Keratinocyte (primary cell): ENCODE measurements at regions not wholly inside any gene's neighbourhood (a gene's known extent, or its start where the extent isn't known, plus 50 kb on each side); places are given as distances from the start of the nearest gene placed in this dataset.
A peak's percentile ranks its signal among the peaks of the same experiment; 100 is the strongest.

Experiments
- DNase-seq: peaks from one replicate; pipeline ENCODE4 v3.0.0-alpha.2; 2011; ENCODE audit warnings: low read depth, missing footprints, low spot score
- FAIRE-seq: peaks from 2 replicates; lab custom pipeline; 2011; peaks lifted over from hg19 to GRCh38; lab: Jason Lieb, UNC
- H2AFZ ChIP-seq: 2 replicates; pipeline ENCODE4 v1.6.0; 2012; ENCODE audit warnings: low read length, control low read depth, inconsistent platforms; ENCODE audit not compliant: control insufficient read depth
- H3K27ac ChIP-seq: 2 replicates; pipeline ENCODE4 v1.5.1; 2011; ENCODE audit warnings: low read length; ENCODE audit not compliant: control insufficient read depth, insufficient read depth
- H3K27me3 ChIP-seq: 3 replicates; pipeline ENCODE4 v1.6.0; 2011; ENCODE audit warnings: low read length; ENCODE audit not compliant: control insufficient read depth, insufficient read depth; ENCODE audit errors: extremely low read depth
- H3K36me3 ChIP-seq, 2 experiments: 2 replicates in 1 of 2; 3 replicates in 1 of 2; pipeline ENCODE4 v1.5.1; 2011; ENCODE audit warnings: low read length in 2 of 2, mild to moderate bottlenecking in 1 of 2; ENCODE audit not compliant: control insufficient read depth in 2 of 2, insufficient read depth in 2 of 2; ENCODE audit errors: extremely low read depth in 1 of 2
- H3K4me1 ChIP-seq: 3 replicates; pipeline ENCODE4 v1.5.1; 2011; ENCODE audit warnings: low read length; ENCODE audit not compliant: control insufficient read depth, insufficient read depth; ENCODE audit errors: extremely low read depth
- H3K4me2 ChIP-seq: 3 replicates; pipeline ENCODE4 v1.6.0; 2011; ENCODE audit warnings: low read depth, low read length; ENCODE audit not compliant: control insufficient read depth, insufficient read depth; ENCODE audit errors: extremely low read depth
- H3K4me3 ChIP-seq, 3 experiments: fragments of 200-600 bp in 1 of 3; sonication (generic) in 1 of 3; 2 replicates in 2 of 3; 3 replicates in 1 of 3; pipeline ENCODE4 v1.5.1; 2011 to 2016; ENCODE audit warnings: low read length in 3 of 3, mild to moderate bottlenecking in 3 of 3, control low read depth in 2 of 3, inconsistent platforms in 1 of 3, low read depth in 1 of 3, mixed read lengths in 1 of 3, mixed run types in 1 of 3, moderate library complexity in 1 of 3; ENCODE audit not compliant: control insufficient read depth in 2 of 3, insufficient read depth in 2 of 3; ENCODE audit errors: extremely low read depth in 1 of 3
- H3K79me2 ChIP-seq: 2 replicates; pipeline ENCODE4 v1.6.0; 2012; ENCODE audit warnings: low read length; ENCODE audit not compliant: control insufficient read depth, insufficient read depth
- H3K9ac ChIP-seq: 3 replicates; pipeline ENCODE4 v1.6.0; 2011; ENCODE audit warnings: low read length; ENCODE audit not compliant: control insufficient read depth, insufficient read depth; ENCODE audit errors: extremely low read depth
- H3K9me1 ChIP-seq: 3 replicates; pipeline ENCODE4 v1.6.0; 2011; ENCODE audit warnings: low read length; ENCODE audit not compliant: control insufficient read depth, insufficient read depth; ENCODE audit errors: extremely low read depth
- H3K9me3 ChIP-seq: 2 replicates; pipeline ENCODE4 v1.5.1; 2012; ENCODE audit warnings: low read depth, low read length; ENCODE audit not compliant: control insufficient read depth
- H4K20me1 ChIP-seq: 3 replicates; pipeline ENCODE4 v1.6.0; 2011; ENCODE audit warnings: low read length; ENCODE audit not compliant: control insufficient read depth, insufficient read depth; ENCODE audit errors: extremely low read depth
- CTCF ChIP-seq, 3 experiments: IDR thresholded peaks in 1 of 3; conservative IDR thresholded peaks in 1 of 3; optimal IDR thresholded peaks in 1 of 3; 2 replicates in 2 of 3; 3 replicates in 1 of 3; pipeline versions ENCODE3 to v1.5.1; 2011; ENCODE audit warnings: low read length in 3 of 3, mild to moderate bottlenecking in 3 of 3, moderate library complexity in 2 of 3, control low read depth in 1 of 3, inconsistent platforms in 1 of 3; ENCODE audit not compliant: insufficient read depth in 2 of 3; ENCODE audit errors: extremely low read depth in 1 of 3
- EZH2 ChIP-seq: IDR thresholded peaks from one replicate; pipeline ENCODE4 v1.6.1; 2012; ENCODE audit warnings: inconsistent platforms, mild to moderate bottlenecking, low read length, moderate library complexity
- dilution Hi-C: fragments of 300-500 bp; cut with MboI; formaldehyde crosslinking; loops from one replicate; pipeline ENCODE4 v1.7.0; 2020; ENCODE audit warnings: low sequenced_read_pairs; ENCODE audit not compliant: extremely low pct_ligation_motif_present

GRCh38 chr14:51535443-51536044, 116.2 kb upstream of the FRMD6 start:
- FAIRE-seq (peak; percentile 9), DNase-seq (no peak)
- dilution Hi-C loops: no loop called here
- H3K27ac ChIP-seq: peak overlapping the region; percentile 99
- peaks cover 0 to 15% of the 10 kb centered on the region in 2 experiments for H3K36me3 ChIP-seq
- peaks cover 51% of the 10 kb centered on the region for H3K4me1 ChIP-seq
- TF ChIP-seq EZH2: no peak
- TF ChIP-seq CTCF (optimal IDR thresholded peaks at IDR 0.05 in 1 of 3, IDR thresholded peaks at IDR 0.05 in 1 of 3, conservative IDR thresholded peaks at IDR 0.05 in 1 of 3; ENCODE audit: extremely low read depth in 1 of 3, insufficient read depth in 2 of 3, low read length in 3 of 3): no peak
- H3K4me2 ChIP-seq: no peak overlapping the region
- H3K4me3 ChIP-seq: no peak overlapping the region
- H3K9ac ChIP-seq: no peak overlapping the region
- H4K20me1 ChIP-seq: no peaks in the 10 kb centered on the region
- H3K9me3 ChIP-seq: peaks cover 5% of the 10 kb centered on the region
- H3K79me2 ChIP-seq: peaks cover 64% of the 10 kb centered on the region
- no peaks in the 10 kb centered on the region for H3K27me3 ChIP-seq
- no peaks in the 10 kb centered on the region for H3K9me1 ChIP-seq
- no peak overlapping the region for H2AFZ ChIP-seq

DNA sequence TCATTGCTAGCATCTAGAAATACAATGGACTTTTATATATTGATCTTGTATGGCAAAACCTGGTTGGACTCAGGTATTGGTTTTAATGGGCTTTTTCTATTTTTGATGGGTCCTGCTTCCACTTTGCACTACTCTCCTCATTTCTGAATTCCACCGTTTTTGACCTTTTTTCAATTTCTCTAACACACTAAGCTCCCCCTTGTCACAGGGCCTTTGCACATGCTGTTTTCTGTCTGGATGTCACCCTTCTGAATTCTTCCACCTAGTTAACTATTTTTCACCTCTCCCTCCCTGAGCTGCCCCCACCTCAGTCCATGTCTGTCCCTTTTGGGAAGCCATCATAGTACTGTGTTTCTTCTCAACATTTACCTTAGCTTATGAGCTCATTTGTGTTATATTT, 112.7 kb upstream of the FRMD6 start:
- dilution Hi-C loops: no loop called here
- no peaks in the 10 kb centered on the region for H3K9me1 ChIP-seq
- H3K4me2 ChIP-seq: peak overlapping the region; percentile 96
- peak overlapping the region in 2 of 3 experiments; percentile 22 to 24 for H3K4me3 ChIP-seq
- H3K4me1 ChIP-seq: peaks cover 53% of the 10 kb centered on the region
- peak overlapping the region; percentile 86 for H3K9ac ChIP-seq
- FAIRE-seq: no peak
- TF ChIP-seq CTCF (optimal IDR thresholded peaks at IDR 0.05 in 1 of 3, IDR thresholded peaks at IDR 0.05 in 1 of 3, conservative IDR thresholded peaks at IDR 0.05 in 1 of 3; ENCODE audit: extremely low read depth in 1 of 3, insufficient read depth in 2 of 3, low read length in 3 of 3): no peak
- TF ChIP-seq EZH2: no peak
- H3K27ac ChIP-seq: peak overlapping the region; percentile 100
- H4K20me1 ChIP-seq: no peaks in the 10 kb centered on the region
- H3K36me3 ChIP-seq: peaks cover 0 to 11% of the 10 kb centered on the region in 2 experiments
- no peaks in the 10 kb centered on the region for H3K27me3 ChIP-seq
- DNase-seq: no peak
- no peak overlapping the region for H2AFZ ChIP-seq
- H3K79me2 ChIP-seq: peaks cover 84% of the 10 kb centered on the region
- peaks cover 5% of the 10 kb centered on the region for H3K9me3 ChIP-seq
